Muscle layer of duodenum (tissue), 2 donors: ENCODE measurements at regions not wholly inside any gene's neighbourhood (a gene's known extent, or its start where the extent isn't known, plus 50 kb on each side); places are given as distances from the start of the nearest gene placed in this dataset.
A peak's percentile ranks its signal among the peaks of the same experiment; 100 is the strongest.

ENCODE experiments used
- H3K27ac ChIP-seq: one replicate; pipeline ENCODE4 v1.7.0; 2013; ENCODE audit warnings: mild to moderate bottlenecking, low read length
- H3K27me3 ChIP-seq: one replicate; pipeline ENCODE4 v1.7.0; 2013; ENCODE audit warnings: low read depth, mild to moderate bottlenecking, control low read depth, low read length
- H3K36me3 ChIP-seq, 2 donors: one replicate each; pipeline ENCODE4 v1.7.0; 2013; ENCODE audit warnings: low read length in 2 of 2, control low read depth in 1 of 2, mild to moderate bottlenecking in 1 of 2; ENCODE audit not compliant: insufficient read depth in 2 of 2, control insufficient read depth in 1 of 2
- H3K4me1 ChIP-seq, 2 donors: one replicate each; pipeline ENCODE4 v1.7.0; 2013; ENCODE audit warnings: low read length in 2 of 2, mild to moderate bottlenecking in 2 of 2, control low read depth in 1 of 2, moderate library complexity in 1 of 2; ENCODE audit not compliant: insufficient read depth in 2 of 2, control insufficient read depth in 1 of 2
- H3K4me3 ChIP-seq, 2 donors: one replicate each; pipeline ENCODE4 v1.7.0; 2013; ENCODE audit warnings: low read length in 2 of 2, low read depth in 1 of 2, mild to moderate bottlenecking in 1 of 2
- H3K9me3 ChIP-seq, 2 donors: one replicate each; pipeline ENCODE4 v1.7.0; 2013; ENCODE audit warnings: low read length in 2 of 2, control low read depth in 1 of 2, mild to moderate bottlenecking in 1 of 2; ENCODE audit not compliant: control insufficient read depth in 1 of 2
- donor health status: healthy.

- Histone ChIP-seq H3K27me3 (no peaks in the 10 kb centered on the region), H3K4me1 (peaks cover 0 to 9% of the 10 kb centered on the region in 2 donors), H3K36me3 (no peaks in the 10 kb centered on the region), H3K27ac (no peak overlapping the region), H3K9me3 (no peaks in the 10 kb centered on the region), H3K4me3 (no peak overlapping the region)
Measured at GRCh38 chr12:4168036-4168435, 105.5 kb upstream of the CCND2 start.

- Histone ChIP-seq H3K27ac (peak overlapping the region; percentile 68), H3K36me3 (no peaks in the 10 kb centered on the region), H3K9me3 (no peaks in the 10 kb centered on the region), H3K4me1 (peaks cover 0 to 9% of the 10 kb centered on the region in 2 donors), H3K4me3 (peak overlapping the region; percentile 50 to 63), H3K27me3 (no peaks in the 10 kb centered on the region)
Measured at GRCh38 chr12:4164559-4165558, 108.7 kb upstream of the CCND2 start.

GRCh38 chr12:4164188-4164558, 109.4 kb upstream of the CCND2 start:
- Histone ChIP-seq H3K27me3 (no peaks in the 10 kb centered on the region), H3K27ac (peak overlapping the region; percentile 68), H3K4me3 (peak overlapping the region; percentile 50 to 63), H3K36me3 (no peaks in the 10 kb centered on the region), H3K9me3 (no peaks in the 10 kb centered on the region), H3K4me1 (peaks cover 0 to 9% of the 10 kb centered on the region in 2 donors)

GRCh38 chr12:4161718-4162117, 111.8 kb upstream of the CCND2 start:
- H3K27me3 ChIP-seq: no peaks in the 10 kb centered on the region
- H3K4me1 ChIP-seq: peaks cover 0 to 9% of the 10 kb centered on the region in 2 donors
- H3K4me3 ChIP-seq: no peak overlapping the region
- no peak overlapping the region for H3K27ac ChIP-seq
- no peaks in the 10 kb centered on the region for H3K36me3 ChIP-seq
- no peaks in the 10 kb centered on the region for H3K9me3 ChIP-seq

GRCh38 chr12:4160314-4161040, 113.1 kb upstream of the CCND2 start:
- Histone ChIP-seq H3K4me1 (peaks cover 0 to 9% of the 10 kb centered on the region in 2 donors), H3K27ac (no peak overlapping the region), H3K36me3 (no peaks in the 10 kb centered on the region), H3K4me3 (no peak overlapping the region), H3K27me3 (no peaks in the 10 kb centered on the region), H3K9me3 (no peaks in the 10 kb centered on the region)

GRCh38 chr12:4159851-4160250, 113.7 kb upstream of the CCND2 start:
- H3K27ac ChIP-seq: no peak overlapping the region
- H3K9me3 ChIP-seq: no peaks in the 10 kb centered on the region
- no peaks in the 10 kb centered on the region for H3K27me3 ChIP-seq
- H3K4me1 ChIP-seq: peaks cover 0 to 5% of the 10 kb centered on the region in 2 donors
- H3K36me3 ChIP-seq: no peaks in the 10 kb centered on the region
- no peak overlapping the region for H3K4me3 ChIP-seq

- Histone ChIP-seq H3K4me1 (no peaks in the 10 kb centered on the region), H3K4me3 (no peak overlapping the region), H3K36me3 (no peaks in the 10 kb centered on the region), H3K9me3 (no peaks in the 10 kb centered on the region), H3K27ac (no peak overlapping the region), H3K27me3 (no peaks in the 10 kb centered on the region)
Measured at GRCh38 chr12:4158306-4158705, 115.3 kb upstream of the CCND2 start.

- H3K27me3 ChIP-seq: no peaks in the 10 kb centered on the region
- no peaks in the 10 kb centered on the region for H3K9me3 ChIP-seq
- no peak overlapping the region for H3K4me3 ChIP-seq
- H3K27ac ChIP-seq: no peak overlapping the region
- H3K4me1 ChIP-seq: no peaks in the 10 kb centered on the region
- no peaks in the 10 kb centered on the region for H3K36me3 ChIP-seq
Measured at GRCh38 chr12:4157122-4157521, 116.4 kb upstream of the CCND2 start.

GRCh38 chr12:4156317-4156716, 117.2 kb upstream of the CCND2 start:
- H3K9me3 ChIP-seq: no peaks in the 10 kb centered on the region
- H3K4me1 ChIP-seq: no peaks in the 10 kb centered on the region
- no peak overlapping the region for H3K27ac ChIP-seq

GRCh38 chr12:4154672-4155225, 118.8 kb upstream of the CCND2 start:
- no peaks in the 10 kb centered on the region for H3K9me3 ChIP-seq
- H3K27ac ChIP-seq: no peak overlapping the region
- H3K36me3 ChIP-seq: no peaks in the 10 kb centered on the region
- H3K27me3 ChIP-seq: no peaks in the 10 kb centered on the region
- no peak overlapping the region for H3K4me3 ChIP-seq
- H3K4me1 ChIP-seq: no peaks in the 10 kb centered on the region

More at GRCh38 chr12:4156317-4156716, 117.2 kb upstream of the CCND2 start:
- no peaks in the 10 kb centered on the region for H3K27me3 ChIP-seq
- H3K4me3 ChIP-seq: no peak overlapping the region
- no peaks in the 10 kb centered on the region for H3K36me3 ChIP-seq

- Histone ChIP-seq H3K36me3 (no peaks in the 10 kb centered on the region), H3K9me3 (no peaks in the 10 kb centered on the region), H3K4me3 (no peak overlapping the region), H3K4me1 (no peaks in the 10 kb centered on the region), H3K27me3 (no peaks in the 10 kb centered on the region), H3K27ac (no peak overlapping the region)
Measured at GRCh38 chr12:4153343-4153892, 120.1 kb upstream of the CCND2 start.
